ENCODE measurements at regions not wholly inside any gene's neighbourhood (a gene's known extent, or its start where the extent isn't known, plus 50 kb on each side); places are given as distances from the start of the nearest gene placed in this dataset.

DNA sequence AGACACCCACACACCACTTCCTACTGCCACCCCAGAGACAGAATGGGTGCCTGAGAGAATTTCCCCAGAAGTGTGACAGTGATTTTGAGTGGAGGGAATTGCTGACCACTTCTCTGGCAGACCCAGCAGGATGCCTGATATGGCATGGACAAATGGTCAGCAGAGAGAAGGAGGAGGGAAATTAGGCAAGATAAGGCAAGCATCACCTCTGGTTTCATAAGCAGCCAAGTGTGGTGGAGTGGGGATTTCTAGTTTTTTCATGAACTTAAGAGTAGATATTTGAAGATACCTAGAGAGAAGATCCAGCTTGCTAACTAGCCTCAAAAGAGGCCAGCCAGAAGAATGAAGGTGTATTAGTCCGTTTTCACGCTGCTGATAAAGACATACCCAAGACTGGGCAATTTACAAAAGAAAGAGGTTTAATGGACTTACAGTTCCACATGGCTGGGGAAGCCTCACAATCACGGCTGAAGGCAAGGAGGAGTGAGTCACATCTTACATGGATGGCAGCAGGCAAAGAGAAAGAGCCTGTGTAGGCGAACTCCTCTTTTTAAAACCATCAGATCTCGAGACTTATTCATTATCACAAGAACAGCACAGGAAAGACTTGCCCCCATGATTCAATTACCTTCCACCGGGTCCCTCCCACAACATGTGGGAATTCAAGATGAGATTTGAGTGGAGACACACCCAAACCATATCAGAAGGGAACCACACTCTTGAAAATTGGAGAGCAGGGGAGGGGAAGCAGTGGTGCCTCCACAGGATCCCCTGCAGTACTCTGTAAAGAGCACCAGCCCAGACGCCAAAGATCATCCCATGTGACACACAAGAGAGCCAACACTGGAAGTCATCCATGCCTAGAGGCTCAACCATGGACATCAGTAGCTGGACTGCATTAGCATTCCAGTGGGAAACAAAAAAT is 64.2 kb downstream of the RBM43 start:
- no peak for TF ChIP-seq GATA2 (IDR thresholded peaks at IDR 0.05; ENCODE audit: low read depth, low read length)
- no peak for TF ChIP-seq GATA3 (IDR thresholded peaks at IDR 0.05; ENCODE audit: low read depth, low read length)

DNA sequence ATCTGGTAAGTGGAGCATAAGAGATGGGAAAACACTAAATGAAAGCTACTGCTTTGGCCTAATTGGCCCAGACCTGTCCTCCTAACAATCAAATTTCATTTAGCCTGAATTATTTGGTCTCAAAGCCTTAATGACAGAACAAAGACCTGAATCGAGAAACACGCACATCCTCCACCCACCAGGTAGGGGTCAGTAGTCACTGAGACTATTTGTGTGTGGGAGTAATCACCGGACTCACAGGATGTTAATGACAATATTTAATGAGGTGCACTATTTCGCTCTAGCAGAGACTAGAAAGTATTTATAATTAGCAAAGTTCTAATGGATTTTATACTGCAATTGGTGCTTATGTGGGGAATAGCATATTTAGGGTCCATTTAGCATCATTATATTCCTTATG is 68.1 kb downstream of the RBM43 start:
- TF ChIP-seq GATA3 (IDR thresholded peaks at IDR 0.05; ENCODE audit: low read depth, low read length) (no peak), GATA2 (IDR thresholded peaks at IDR 0.05; ENCODE audit: low read depth, low read length) (no peak)

DNA sequence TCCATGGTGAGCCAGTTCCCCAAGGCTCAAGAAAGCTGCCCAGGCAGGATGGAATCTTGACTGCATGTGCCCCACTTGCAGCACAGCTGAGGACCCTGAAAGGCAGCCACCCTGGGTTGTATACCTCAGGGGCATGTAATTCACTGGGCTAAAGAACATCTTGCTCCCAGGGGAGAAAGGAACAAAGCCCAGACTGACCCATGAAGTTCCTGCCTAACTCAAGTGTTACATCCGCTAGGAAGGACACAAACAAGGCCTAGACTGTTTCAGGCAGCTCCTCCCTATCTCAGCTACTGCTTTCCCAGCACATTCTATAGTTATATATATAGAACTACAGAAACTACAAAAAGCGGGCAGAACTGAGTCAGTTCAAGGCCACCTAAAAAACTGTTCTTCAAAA is 69.0 kb downstream of the RBM43 start:
- no peak for TF ChIP-seq GATA3 (IDR thresholded peaks at IDR 0.05; ENCODE audit: low read depth, low read length)
- no peak for TF ChIP-seq GATA2 (IDR thresholded peaks at IDR 0.05; ENCODE audit: low read depth, low read length)

DNA sequence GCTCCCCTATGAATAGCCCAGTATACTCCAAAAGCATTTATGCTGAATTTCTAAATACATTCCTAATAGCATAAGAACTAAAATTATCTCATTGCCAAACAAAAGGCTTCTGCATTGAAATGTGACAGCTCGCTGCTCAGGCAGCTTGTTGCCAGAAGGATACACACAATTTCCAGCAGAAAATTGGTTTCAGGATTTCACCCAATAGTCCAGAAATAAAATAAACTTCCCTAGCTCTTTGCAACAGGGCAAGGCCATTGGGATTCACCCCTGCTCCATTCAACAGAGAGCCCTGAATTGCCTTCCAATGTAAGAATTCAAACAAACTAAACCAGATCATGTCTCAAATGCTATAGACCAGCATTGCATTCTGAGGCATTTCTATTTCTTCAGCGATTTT is 70.7 kb downstream of the RBM43 start:
- TF ChIP-seq GATA3 (IDR thresholded peaks at IDR 0.05; ENCODE audit: low read depth, low read length), result no peak
- TF ChIP-seq GATA2 (IDR thresholded peaks at IDR 0.05; ENCODE audit: low read depth, low read length), result no peak

DNA sequence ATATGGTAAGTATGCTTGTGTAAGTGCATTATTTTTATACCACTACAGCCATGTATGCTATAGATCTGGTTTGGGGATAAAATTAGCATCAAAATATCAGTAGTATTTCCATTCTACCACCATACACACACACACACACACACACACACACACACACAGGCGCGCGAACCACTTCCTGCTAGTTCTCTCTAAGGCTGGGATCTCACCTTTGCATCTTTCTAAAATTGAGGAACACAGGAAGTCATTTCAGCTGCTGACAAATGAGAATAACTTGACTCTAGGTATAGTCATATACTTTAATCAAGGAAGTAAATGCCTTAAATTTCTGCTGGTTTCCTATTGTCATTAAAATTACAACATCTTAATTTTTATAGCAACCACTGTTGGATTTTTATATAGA is 72.5 kb downstream of the RBM43 start:
- TF ChIP-seq GATA2 (IDR thresholded peaks at IDR 0.05; ENCODE audit: low read depth, low read length) (no peak), GATA3 (IDR thresholded peaks at IDR 0.05; ENCODE audit: low read depth, low read length) (no peak)

DNA sequence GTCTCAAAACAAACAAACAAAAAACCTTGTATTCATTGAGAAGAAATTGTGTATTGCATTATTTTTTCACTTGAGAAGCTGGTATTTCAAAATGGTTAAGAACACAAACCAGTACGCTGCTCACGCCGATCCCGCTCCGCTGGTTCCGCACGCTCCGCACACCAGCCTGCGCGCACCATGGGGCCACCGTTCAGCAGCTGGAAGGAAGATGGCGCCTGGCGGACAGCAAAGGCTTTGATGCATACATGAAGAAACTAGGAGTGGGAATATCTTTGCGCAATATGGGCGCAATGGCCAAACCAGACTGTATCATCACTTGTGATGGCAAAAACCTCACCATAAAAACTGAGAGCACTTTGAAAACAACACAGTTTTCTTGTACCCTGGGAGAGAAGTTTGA is 75.7 kb downstream of the RBM43 start:
- no peak for TF ChIP-seq GATA2 (IDR thresholded peaks at IDR 0.05; ENCODE audit: low read depth, low read length)
- TF ChIP-seq GATA3 (IDR thresholded peaks at IDR 0.05; ENCODE audit: low read depth, low read length), result no peak

DNA sequence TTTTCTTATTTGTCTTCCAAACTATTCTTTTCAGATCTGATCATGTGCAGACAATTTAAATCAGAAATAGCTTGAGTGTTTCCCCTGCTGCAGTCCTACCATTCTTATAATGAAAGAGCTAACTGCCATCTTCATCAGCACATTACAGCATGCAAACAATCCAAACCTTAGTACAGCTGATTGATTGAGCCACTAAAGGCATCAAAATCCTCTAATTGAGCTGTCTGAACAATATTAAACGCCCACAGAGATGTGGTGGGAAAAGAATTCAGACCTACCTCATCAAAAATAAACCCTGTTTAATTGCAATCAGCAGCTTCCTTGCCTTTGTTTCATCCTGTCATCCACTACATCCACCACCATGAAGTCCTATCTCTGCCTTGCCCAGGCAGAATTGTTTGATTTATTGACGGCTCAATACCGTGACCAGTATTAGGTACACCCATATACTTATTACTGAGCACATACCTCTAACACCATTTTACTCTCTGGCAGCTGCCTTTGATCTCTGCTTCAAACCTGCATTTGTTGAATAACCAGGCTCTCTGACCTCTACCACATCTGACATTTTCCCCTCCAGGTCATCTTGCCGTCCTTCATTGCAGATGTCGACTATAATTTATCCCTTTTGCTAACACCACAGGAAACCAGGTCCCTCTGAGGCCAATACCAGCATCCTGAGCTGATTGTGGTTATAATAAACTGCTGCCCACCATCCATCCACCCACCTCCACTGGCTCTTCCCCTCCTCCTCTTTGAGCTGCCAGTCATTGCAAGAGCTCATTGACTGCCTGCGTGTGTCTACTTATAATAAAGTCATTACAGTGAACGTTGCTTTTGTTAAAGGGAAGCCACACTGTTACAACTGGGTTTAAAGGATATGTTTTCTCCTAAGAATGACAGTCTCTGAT is 78.5 kb downstream of the RBM43 start:
- TF ChIP-seq GATA3 (IDR thresholded peaks at IDR 0.05; ENCODE audit: low read depth, low read length), result no peak
- no peak for TF ChIP-seq GATA2 (IDR thresholded peaks at IDR 0.05; ENCODE audit: low read depth, low read length)

DNA sequence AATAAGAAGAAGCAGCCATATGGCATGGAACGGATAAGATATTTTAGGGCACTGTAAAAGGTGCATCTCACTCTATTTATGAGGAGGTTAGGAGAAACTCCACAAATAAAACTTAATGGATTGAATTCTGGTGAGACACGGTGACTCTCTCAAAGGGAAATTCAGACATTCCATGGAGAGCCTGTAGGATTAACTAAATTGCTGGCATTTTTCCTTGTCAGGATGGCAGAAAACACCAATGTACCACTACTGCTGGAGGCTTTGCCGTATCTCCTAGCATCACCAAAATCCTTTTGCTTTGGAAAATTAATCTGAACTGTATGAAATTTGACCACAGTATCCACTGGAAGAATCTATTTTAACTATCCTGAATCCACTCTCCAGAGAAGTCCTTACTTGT is 79.3 kb downstream of the RBM43 start:
- TF ChIP-seq GATA3 (IDR thresholded peaks at IDR 0.05; ENCODE audit: low read depth, low read length) (no peak), GATA2 (IDR thresholded peaks at IDR 0.05; ENCODE audit: low read depth, low read length) (no peak)

DNA sequence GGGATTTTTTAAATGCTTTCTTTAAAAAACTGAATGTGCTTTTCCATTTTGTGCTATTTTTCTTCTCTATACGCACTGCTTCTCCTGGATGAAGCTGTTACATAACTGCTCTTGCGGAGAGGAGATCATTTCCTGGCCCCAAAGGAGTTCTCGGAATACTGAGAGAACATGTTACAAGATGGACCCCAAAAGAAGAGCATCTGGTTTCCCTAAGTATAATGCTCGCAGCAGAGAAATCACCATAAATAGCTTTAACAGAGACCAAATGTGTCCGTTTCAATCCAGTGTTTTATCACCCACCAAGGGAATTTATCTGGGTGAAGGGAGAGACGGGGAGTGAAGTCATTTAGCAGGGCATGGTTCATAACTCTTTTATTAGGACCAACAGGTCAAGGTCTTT is 80.1 kb downstream of the RBM43 start:
- TF ChIP-seq GATA3 (IDR thresholded peaks at IDR 0.05; ENCODE audit: low read depth, low read length) (no peak), GATA2 (IDR thresholded peaks at IDR 0.05; ENCODE audit: low read depth, low read length) (no peak)

DNA sequence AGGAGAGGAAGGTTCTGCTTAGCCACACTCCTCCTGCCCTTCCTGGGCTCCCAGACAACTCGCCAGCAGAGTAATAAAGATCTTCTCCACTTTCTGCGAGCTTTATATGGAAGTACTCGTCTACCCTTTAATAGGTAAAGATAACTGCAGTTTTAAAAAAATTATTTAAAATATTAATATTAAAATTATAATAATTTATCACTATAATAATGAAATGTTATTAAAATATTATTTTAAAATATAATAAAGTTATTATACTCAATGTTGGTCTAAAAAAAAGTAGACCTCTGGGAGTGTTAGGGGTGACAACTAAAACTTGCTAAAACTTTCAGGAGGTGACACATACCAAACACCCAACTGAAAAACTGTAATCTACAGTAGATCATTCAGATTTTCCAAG is 81.5 kb downstream of the RBM43 start:
- TF ChIP-seq GATA3 (IDR thresholded peaks at IDR 0.05; ENCODE audit: low read depth, low read length) (no peak), GATA2 (IDR thresholded peaks at IDR 0.05; ENCODE audit: low read depth, low read length) (no peak)

DNA sequence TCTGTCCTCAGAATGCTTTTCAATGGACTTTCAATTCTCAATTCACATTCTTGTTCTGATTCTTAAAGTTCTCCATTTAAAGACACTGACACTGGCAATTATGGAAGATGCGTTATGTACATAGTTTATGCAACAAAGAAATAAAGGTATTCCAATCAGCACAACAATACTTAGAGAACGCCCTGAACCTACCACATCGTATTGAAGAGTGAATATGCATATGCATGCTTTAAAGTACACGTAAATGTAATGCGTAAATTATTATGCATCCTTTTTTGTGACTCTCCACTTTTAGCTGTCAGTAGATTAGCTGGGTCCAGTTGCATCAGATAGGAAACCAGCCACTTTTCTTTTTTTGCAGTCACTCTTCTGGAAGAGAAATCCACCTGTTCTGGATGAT is 83.5 kb downstream of the RBM43 start:
- TF ChIP-seq GATA2 (IDR thresholded peaks at IDR 0.05; ENCODE audit: low read depth, low read length) (no peak), GATA3 (IDR thresholded peaks at IDR 0.05; ENCODE audit: low read depth, low read length) (no peak)

DNA sequence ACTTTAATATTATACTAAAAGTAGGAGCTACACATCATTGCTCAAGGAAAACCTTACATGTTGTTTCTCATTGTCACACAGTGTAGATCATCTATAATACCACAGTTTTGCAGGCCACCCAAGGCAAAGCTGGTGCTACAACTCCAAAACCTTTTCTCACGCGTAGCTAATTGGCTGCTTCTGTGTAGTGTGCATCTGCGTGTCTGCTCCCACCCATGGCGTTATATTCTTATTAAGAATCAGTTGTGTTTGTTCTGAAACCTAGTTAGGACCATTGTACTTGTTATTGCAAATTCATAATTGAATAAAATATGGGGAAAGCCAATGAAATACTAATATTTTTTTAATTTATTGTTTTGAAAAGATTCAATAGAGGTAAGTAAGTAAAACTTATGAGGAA is 83.9 kb downstream of the RBM43 start:
- no peak for TF ChIP-seq GATA2 (IDR thresholded peaks at IDR 0.05; ENCODE audit: low read depth, low read length)
- TF ChIP-seq GATA3 (IDR thresholded peaks at IDR 0.05; ENCODE audit: low read depth, low read length), result no peak

DNA sequence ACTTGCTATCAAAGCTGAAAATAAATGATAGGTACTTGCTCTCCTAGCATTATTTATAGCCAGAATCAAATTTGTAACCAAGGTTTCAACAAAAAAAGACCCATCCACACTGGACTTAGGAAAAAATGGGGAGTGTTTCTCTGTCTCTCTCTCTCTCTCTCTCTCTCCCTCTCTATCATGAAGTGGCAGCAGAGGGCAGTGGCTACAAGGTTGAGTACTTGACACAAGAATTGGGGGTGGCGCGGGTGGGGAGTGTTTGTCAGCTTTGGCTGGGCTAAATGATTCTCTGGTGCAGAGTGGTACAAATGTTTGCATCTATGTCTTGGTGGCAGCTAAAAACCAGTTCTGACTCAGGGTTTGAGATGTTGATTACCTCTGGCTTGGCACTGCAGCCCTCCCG is 85.0 kb downstream of the RBM43 start:
- no peak for TF ChIP-seq GATA2 (IDR thresholded peaks at IDR 0.05; ENCODE audit: low read depth, low read length)
- TF ChIP-seq GATA3 (IDR thresholded peaks at IDR 0.05; ENCODE audit: low read depth, low read length), result no peak

DNA sequence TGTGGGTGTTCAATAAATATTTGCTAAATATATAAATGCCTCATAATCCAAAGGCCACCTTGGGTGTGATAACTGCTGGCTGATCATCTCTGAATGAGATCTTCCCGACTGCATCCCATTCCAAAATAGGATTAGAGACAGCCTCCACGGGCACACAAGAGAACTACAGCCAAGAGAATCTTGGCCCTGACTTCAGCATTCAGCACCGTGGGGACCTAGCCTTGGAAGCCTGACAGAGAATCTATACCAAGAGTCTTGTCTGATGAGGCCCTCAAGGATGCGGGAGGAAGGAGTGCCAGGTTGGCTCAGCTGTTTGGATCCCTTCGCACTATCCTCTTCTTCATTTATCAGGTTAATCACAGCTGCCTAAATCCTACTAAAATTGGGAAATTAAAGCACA is 85.8 kb downstream of the RBM43 start:
- TF ChIP-seq GATA2 (IDR thresholded peaks at IDR 0.05; ENCODE audit: low read depth, low read length) (no peak), GATA3 (IDR thresholded peaks at IDR 0.05; ENCODE audit: low read depth, low read length) (no peak)

Data from SH-SY5Y (cell line).